Vagina (tissue), 2 donors: ENCODE measurements at regions not wholly inside any gene's neighbourhood (a gene's known extent, or its start where the extent isn't known, plus 50 kb on each side); places are given as distances from the start of the nearest gene placed in this dataset.

Source experiments
- POLR2A ChIP-seq, 2 donors: fragments of 450-650 bp; IDR thresholded peaks; one replicate each; pipeline ENCODE4 v1.6.1; 2017; ENCODE audit warnings: antibody characterized with exemption in 2 of 2, mild to moderate bottlenecking in 2 of 2, moderate library complexity in 2 of 2
- TF ChIP-seq, protein P1 (sequence below), 3 experiments: fragments of 450-650 bp in 2 of 3; fragments of 200-600 bp in 1 of 3; sonication (generic) in 1 of 3; IDR thresholded peaks; one replicate each; pipeline ENCODE4 v1.5.1; 2017 to 2019; ENCODE audit warnings: antibody characterized with exemption in 3 of 3, mild to moderate bottlenecking in 2 of 3, moderate library complexity in 2 of 3

DNA sequence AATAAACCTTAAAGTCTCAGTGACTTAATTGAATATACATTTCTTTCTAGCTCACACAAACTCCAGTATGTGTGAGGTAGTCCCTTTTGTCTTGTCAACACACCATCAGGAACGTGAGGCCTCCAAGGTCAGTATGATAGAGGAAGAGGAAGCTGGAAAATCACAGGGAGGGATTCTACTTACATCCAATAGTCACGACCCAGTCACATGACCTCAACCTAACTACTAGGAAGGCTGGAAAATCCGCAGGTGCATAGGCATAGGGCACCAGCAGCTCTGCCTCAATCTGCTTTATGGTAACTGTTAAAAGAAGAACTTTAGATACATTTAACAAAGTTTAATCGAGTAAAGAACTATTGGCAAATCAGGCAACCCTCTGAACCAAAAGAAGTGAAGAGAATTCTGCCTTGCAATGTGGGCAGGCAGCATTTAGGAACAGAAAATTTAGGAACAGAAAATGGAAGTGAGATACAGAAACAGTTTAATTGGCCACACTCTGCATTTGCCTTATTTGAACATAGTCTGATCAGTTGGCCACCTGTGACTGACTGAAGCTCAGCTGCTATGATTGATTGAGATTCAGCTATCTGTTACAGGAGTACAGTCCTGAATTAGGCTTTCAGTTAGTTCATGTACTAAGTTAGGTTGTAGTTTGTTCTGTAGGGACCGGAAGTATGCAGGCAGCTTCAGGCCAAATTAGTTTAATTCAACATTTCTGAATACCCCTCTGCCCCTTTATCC lies 165.0 kb upstream of the PARD3B start:
- TF ChIP-seq, protein P1, sequence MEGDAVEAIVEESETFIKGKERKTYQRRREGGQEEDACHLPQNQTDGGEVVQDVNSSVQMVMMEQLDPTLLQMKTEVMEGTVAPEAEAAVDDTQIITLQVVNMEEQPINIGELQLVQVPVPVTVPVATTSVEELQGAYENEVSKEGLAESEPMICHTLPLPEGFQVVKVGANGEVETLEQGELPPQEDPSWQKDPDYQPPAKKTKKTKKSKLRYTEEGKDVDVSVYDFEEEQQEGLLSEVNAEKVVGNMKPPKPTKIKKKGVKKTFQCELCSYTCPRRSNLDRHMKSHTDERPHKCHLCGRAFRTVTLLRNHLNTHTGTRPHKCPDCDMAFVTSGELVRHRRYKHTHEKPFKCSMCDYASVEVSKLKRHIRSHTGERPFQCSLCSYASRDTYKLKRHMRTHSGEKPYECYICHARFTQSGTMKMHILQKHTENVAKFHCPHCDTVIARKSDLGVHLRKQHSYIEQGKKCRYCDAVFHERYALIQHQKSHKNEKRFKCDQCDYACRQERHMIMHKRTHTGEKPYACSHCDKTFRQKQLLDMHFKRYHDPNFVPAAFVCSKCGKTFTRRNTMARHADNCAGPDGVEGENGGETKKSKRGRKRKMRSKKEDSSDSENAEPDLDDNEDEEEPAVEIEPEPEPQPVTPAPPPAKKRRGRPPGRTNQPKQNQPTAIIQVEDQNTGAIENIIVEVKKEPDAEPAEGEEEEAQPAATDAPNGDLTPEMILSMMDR (IDR thresholded peaks at IDR 0.05), result no peak
- TF ChIP-seq POLR2A (IDR thresholded peaks at IDR 0.05), result no peak
